H9 (cell line): ENCODE measurements at regions not wholly inside any gene's neighbourhood (a gene's known extent, or its start where the extent isn't known, plus 50 kb on each side); places are given as distances from the start of the nearest gene placed in this dataset.

Experiments used
- DNase-seq: peaks from one replicate; pipeline ENCODE4 v3.0.0-alpha.2; 2017
- H2AFZ ChIP-seq: one replicate; pipeline ENCODE4 v1.6.1; 2013; ENCODE audit warnings: mild to moderate bottlenecking, low read length, control low read depth, moderate library complexity
- H2AK5ac ChIP-seq: 2 replicates; pipeline ENCODE4 v1.6.1; 2013; ENCODE audit warnings: low read length, control low read depth, mixed read lengths; ENCODE audit not compliant: insufficient read length
- H2BK120ac ChIP-seq: one replicate; pipeline ENCODE4 v1.6.1; 2013; ENCODE audit warnings: low read depth, mild to moderate bottlenecking, low read length, control low read depth, inconsistent platforms; ENCODE audit not compliant: poor library complexity, severe bottlenecking
- H2BK12ac ChIP-seq: 2 replicates; pipeline ENCODE4 v1.6.1; 2013; ENCODE audit warnings: low read length, control low read depth, mixed read lengths, low read depth; ENCODE audit not compliant: insufficient read length
- H2BK15ac ChIP-seq: 2 replicates; pipeline ENCODE4 v1.6.1; 2013; ENCODE audit warnings: low read depth, low read length, control low read depth
- H2BK20ac ChIP-seq: one replicate; pipeline ENCODE4 v1.6.1; 2013; ENCODE audit warnings: low read depth, mild to moderate bottlenecking, low read length, control low read depth, inconsistent platforms; ENCODE audit not compliant: poor library complexity, severe bottlenecking
- H2BK5ac ChIP-seq: 2 replicates; pipeline ENCODE4 v1.6.1; 2013; ENCODE audit warnings: low read length, control low read depth, mixed read lengths; ENCODE audit not compliant: insufficient read length
- H3K14ac ChIP-seq: 2 replicates; pipeline ENCODE4 v1.6.1; 2013; ENCODE audit warnings: low read length, control low read depth; ENCODE audit not compliant: insufficient read depth
- H3K18ac ChIP-seq: 2 replicates; pipeline ENCODE4 v1.6.1; 2013; ENCODE audit warnings: low read depth, mild to moderate bottlenecking, mixed read lengths, low read length, control low read depth; ENCODE audit not compliant: insufficient read length
- H3K23ac ChIP-seq: 2 replicates; pipeline ENCODE4 v1.6.1; 2013; ENCODE audit warnings: low read length, control low read depth, mixed read lengths, low read depth; ENCODE audit not compliant: insufficient read length
- H3K23me2 ChIP-seq: 2 replicates; pipeline ENCODE4 v1.6.1; 2013; ENCODE audit warnings: low read depth, mild to moderate bottlenecking, mixed read lengths, low read length, control low read depth; ENCODE audit not compliant: insufficient read length, poor library complexity, severe bottlenecking
- H3K27ac ChIP-seq: 2 replicates; pipeline ENCODE4 v1.5.1; 2013; ENCODE audit warnings: low read length, control low read depth, mixed read lengths, low read depth; ENCODE audit not compliant: insufficient read length
- H3K27me3 ChIP-seq: 2 replicates; pipeline ENCODE4 v1.6.1; 2013; ENCODE audit warnings: low read length, control low read depth, inconsistent platforms; ENCODE audit not compliant: insufficient read depth
- H3K4ac ChIP-seq: 2 replicates; pipeline ENCODE4 v1.6.1; 2013; ENCODE audit warnings: low read depth, mild to moderate bottlenecking, control low read depth, inconsistent platforms, low read length, moderate library complexity
- H3K4me1 ChIP-seq: 2 replicates; pipeline ENCODE4 v1.6.1; 2013; ENCODE audit warnings: low read length, control low read depth, inconsistent platforms; ENCODE audit not compliant: insufficient read depth
- H3K4me2 ChIP-seq: 2 replicates; pipeline ENCODE4 v1.6.1; 2013; ENCODE audit warnings: low read length, control low read depth, mixed read lengths; ENCODE audit not compliant: insufficient read length, insufficient read depth
- H3K56ac ChIP-seq: 2 replicates; pipeline ENCODE4 v1.6.1; 2013; ENCODE audit warnings: low read depth, mild to moderate bottlenecking, mixed read lengths, low read length, control low read depth; ENCODE audit not compliant: insufficient read length
- H3K79me1 ChIP-seq: 2 replicates; pipeline ENCODE4 v1.6.1; 2013; ENCODE audit warnings: low read depth, mild to moderate bottlenecking, moderate library complexity, low read length, control low read depth, inconsistent platforms; ENCODE audit not compliant: insufficient read depth, poor library complexity, severe bottlenecking
- H3K79me2 ChIP-seq: 2 replicates; pipeline ENCODE4 v1.6.1; 2013; ENCODE audit warnings: low read length, control low read depth, inconsistent platforms; ENCODE audit not compliant: insufficient read depth
- H3K9ac ChIP-seq: 2 replicates; pipeline ENCODE4 v1.6.1; 2013; ENCODE audit warnings: low read length, control low read depth, mixed read lengths; ENCODE audit not compliant: insufficient read length; ENCODE audit errors: extremely low read depth
- H3K9me3 ChIP-seq: one replicate; pipeline ENCODE4 v1.6.1; 2013; ENCODE audit warnings: low read depth, low read length, inconsistent platforms; ENCODE audit not compliant: control insufficient read depth
- H3T11ph ChIP-seq: one replicate; pipeline ENCODE4 v1.6.1; 2013; ENCODE audit warnings: mild to moderate bottlenecking, low read length, control low read depth, inconsistent platforms
- H4K20me1 ChIP-seq: one replicate; pipeline ENCODE4 v1.6.1; 2013; ENCODE audit not compliant: control insufficient read depth, insufficient read length, insufficient read depth
- H4K5ac ChIP-seq: 2 replicates; pipeline ENCODE4 v1.6.1; 2013; ENCODE audit warnings: low read depth, mild to moderate bottlenecking, mixed read lengths, low read length, control low read depth; ENCODE audit not compliant: insufficient read length
- H4K8ac ChIP-seq: replicated peaks from 2 replicates; pipeline ENCODE4 v1.6.1; 2013; ENCODE audit warnings: low read length, control low read depth, mixed read lengths, low read depth; ENCODE audit not compliant: insufficient read length
- H4K91ac ChIP-seq: 2 replicates; pipeline ENCODE4 v1.6.1; 2013; ENCODE audit warnings: low read depth, mild to moderate bottlenecking, moderate library complexity, mixed read lengths, low read length, control low read depth; ENCODE audit not compliant: insufficient read length
- H3K27ac Mint-ChIP-seq, 3 experiments: 2 replicates in 2 of 3; 3 replicates in 1 of 3; pipeline ENCODE4 v1.8.0; 2020 to 2021; ENCODE audit warnings: mixed read lengths in 3 of 3, mild to moderate bottlenecking in 1 of 3, moderate library complexity in 1 of 3
- H3K27me3 Mint-ChIP-seq: 2 replicates; pipeline ENCODE4 v1.8.0; 2021; ENCODE audit warnings: low read depth, mild to moderate bottlenecking, moderate library complexity, mixed read lengths
- H3K36me3 Mint-ChIP-seq, 3 experiments: 2 replicates in 2 of 3; 3 replicates in 1 of 3; pipeline ENCODE4 v1.8.0; 2020 to 2021; ENCODE audit warnings: low read depth in 3 of 3, mixed read lengths in 3 of 3; ENCODE audit not compliant: insufficient read depth in 1 of 3
- H3K4me1 Mint-ChIP-seq, 2 experiments: 2 replicates each; pipeline ENCODE4 v1.8.0; 2020; ENCODE audit warnings: mixed read lengths in 2 of 2
- H3K4me3 Mint-ChIP-seq, 2 experiments: 2 replicates in 1 of 2; 3 replicates in 1 of 2; pipeline ENCODE4 v1.8.0; 2020 to 2021; ENCODE audit warnings: mild to moderate bottlenecking in 2 of 2, mixed read lengths in 2 of 2, moderate library complexity in 1 of 2
- H3K9me3 Mint-ChIP-seq, 2 experiments: 2 replicates in 1 of 2; 3 replicates in 1 of 2; pipeline ENCODE4 v1.8.0; 2020; ENCODE audit warnings: mild to moderate bottlenecking in 2 of 2, mixed read lengths in 2 of 2, moderate library complexity in 1 of 2
- CTCF ChIP-seq: fragments of 200-600 bp; sonication (generic); conservative IDR thresholded peaks from 3 replicates; pipeline ENCODE4 v1.8.0; 2021; ENCODE audit warnings: antibody characterized with exemption, mild to moderate bottlenecking
- WGBS: extraction: QIAGEN DNeasy Blood & Tissue Kit; methylation state at CpG from one replicate; pipeline ENCODE4 v1.1.7; 2013; ENCODE audit warnings: missing lambda C conversion rate, low lambda C conversion rate, mixed read lengths; ENCODE audit not compliant: insufficient read length; ENCODE audit errors: extremely low coverage; 5-methylcytosine and 5-hydroxymethylcytosine counted together

- peaks cover 25% of the 10 kb centered on the region in 2 experiments for H3K4me1 Mint-ChIP-seq
- H3K79me1 ChIP-seq: no peaks in the 10 kb centered on the region
- H2BK120ac ChIP-seq: no peak overlapping the region
- H3K27ac ChIP-seq: no peak overlapping the region
- H2AFZ ChIP-seq: no peak overlapping the region
- no peak overlapping the region for H4K91ac ChIP-seq
- no peak overlapping the region for H3K4me2 ChIP-seq
- TF ChIP-seq CTCF: no peak
- no peaks in the 10 kb centered on the region; the same call in 1 of the 2 replicates for H3K4me1 ChIP-seq
- H2BK20ac ChIP-seq: no peak overlapping the region
- no peak overlapping the region for H3K14ac ChIP-seq
- no peak overlapping the region for H3K56ac ChIP-seq
- H3K27ac Mint-ChIP-seq: peak overlapping the region in 2 of 3 experiments; percentile 21 to 79; a peak in 3 of 7 replicates
- H2BK5ac ChIP-seq: no peak overlapping the region
- peak; percentile 68 for DNase-seq
- no peaks in the 10 kb centered on the region for H3K9me3 ChIP-seq
- H3K27me3 ChIP-seq: no peaks in the 10 kb centered on the region
- H3K18ac ChIP-seq: no peak overlapping the region
- H3K36me3 Mint-ChIP-seq: peaks cover 0 to 7% (median 2%) of the 10 kb centered on the region in 3 experiments; a peak in 1 of 7 replicates
- H2BK15ac ChIP-seq: no peak overlapping the region
- H3K9ac ChIP-seq: no peak overlapping the region
- no peak overlapping the region for H2AK5ac ChIP-seq
- H3K23ac ChIP-seq: no peak overlapping the region
- peaks cover 3 to 4% of the 10 kb centered on the region in 2 experiments; a peak in 3 of 5 replicates for H3K9me3 Mint-ChIP-seq
- H3K79me2 ChIP-seq: no peaks in the 10 kb centered on the region
- no peak overlapping the region for H3K4me3 Mint-ChIP-seq
- H3K23me2 ChIP-seq: no peaks in the 10 kb centered on the region
- H4K5ac ChIP-seq: no peak overlapping the region
- WGBS: no CpG with 5 or more reads among the region's 4 CpGs
- no peak overlapping the region for H3T11ph ChIP-seq
- H2BK12ac ChIP-seq: no peak overlapping the region
- no peak overlapping the region for H3K4ac ChIP-seq
- no peaks in the 10 kb centered on the region for H3K27me3 Mint-ChIP-seq
- H4K20me1 ChIP-seq: no peaks in the 10 kb centered on the region
- no peak overlapping the region for H4K8ac ChIP-seq
Measured at GRCh38 chr16:58960484-58960883, 226.4 kb upstream of the GOT2 start.
